NCI-H2227 (cell line): ENCODE measurements at regions not wholly inside any gene's neighbourhood (a gene's known extent, or its start where the extent isn't known, plus 50 kb on each side); places are given as distances from the start of the nearest gene placed in this dataset.

Source experiments
- DNase-seq: peaks from one replicate; lab custom pipeline; 2025; ENCODE audit not compliant: unreplicated experiment; lab: John Stamatoyannopoulos, UW

DNA sequence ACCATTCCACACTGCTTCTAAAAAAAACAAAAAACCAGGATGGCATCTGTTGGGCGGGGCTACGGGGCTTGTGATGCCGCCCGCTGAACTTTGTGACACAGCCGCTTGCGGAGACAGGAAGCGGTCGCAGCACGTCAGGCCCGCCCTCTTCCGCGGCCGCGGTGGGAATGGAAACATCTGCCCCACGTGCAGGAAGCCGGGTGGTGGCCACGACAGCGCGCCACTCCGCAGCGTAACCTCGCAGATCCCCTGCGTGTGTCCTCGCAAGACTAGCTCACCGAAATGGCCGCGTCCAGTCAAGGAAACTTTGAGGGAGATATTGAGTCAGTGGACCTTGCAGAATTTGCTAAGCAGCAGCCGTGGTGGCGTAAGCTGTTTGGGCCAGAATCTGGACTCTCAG lies 168.5 kb downstream of the SUCLG1 start:
- no peak for DNase-seq

DNA sequence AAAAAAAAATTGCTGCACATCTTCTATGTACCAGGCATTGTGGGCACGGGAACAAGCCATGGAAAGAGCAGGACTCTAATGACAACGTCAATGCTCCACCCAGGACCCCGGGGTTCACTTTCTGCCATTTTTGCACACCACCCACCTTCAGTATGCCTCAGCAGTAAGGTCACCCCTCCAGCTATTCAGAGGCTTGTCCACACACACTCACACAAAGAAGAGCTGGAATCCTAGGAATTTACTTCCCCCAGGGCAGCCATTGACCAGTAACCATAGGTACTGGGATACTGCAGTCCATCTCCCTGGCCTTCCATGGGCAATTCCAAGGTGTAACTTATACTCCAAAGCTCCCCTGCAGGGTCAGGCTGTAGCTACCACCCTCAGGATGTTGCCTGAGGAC lies 170.8 kb downstream of the SUCLG1 start:
- no peak for DNase-seq

DNA sequence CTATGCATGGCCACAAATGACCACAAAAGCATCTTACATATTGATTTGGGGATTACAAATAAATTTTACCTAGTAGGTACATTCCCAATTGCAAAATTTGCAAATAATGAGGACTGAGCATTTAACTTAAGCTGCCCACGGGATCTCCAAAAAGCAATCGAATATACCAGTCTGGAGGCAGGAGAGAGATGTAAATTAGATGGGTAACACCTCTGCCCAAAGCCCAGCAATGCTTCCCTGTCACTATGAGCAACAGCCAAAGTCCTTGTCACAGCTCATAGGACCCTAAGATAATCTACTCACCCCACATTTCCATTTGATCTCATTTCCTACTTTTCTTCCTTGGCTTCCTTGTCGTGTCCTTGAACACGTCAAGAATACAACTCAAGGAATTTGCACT lies 172.2 kb downstream of the SUCLG1 start:
- no peak for DNase-seq

DNA sequence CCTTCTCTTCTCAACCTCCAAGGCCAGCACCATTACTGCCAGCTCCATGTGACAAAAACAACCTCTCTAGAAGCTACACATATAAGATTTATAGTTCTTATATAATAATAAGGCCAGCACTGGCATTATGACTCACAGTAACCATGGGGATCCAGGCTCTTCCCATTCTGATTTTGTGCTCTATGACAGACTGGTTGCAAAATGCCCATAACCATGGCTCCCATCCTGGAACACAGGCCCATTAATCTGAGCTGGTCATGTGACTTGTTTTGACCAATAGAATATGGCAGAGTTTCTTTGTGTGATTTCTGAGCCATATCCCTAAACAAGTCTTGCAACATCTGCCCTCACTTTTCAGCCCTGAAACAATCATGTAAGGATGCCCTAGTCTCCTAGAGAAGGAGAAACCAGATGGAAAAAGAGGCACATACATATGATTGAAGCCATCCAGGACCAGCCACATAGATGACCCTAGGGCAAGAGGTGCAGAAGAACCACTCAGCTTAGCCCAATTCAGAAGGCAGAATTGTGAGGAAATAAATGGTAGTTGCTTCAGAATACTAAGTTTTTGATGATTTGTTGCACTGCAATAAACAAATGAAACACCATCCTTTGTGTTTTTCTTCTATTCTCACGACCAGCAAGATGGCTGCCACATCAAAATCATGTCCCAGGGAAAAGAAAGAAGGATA lies 173.9 kb downstream of the SUCLG1 start:
- DNase-seq: no peak

DNA sequence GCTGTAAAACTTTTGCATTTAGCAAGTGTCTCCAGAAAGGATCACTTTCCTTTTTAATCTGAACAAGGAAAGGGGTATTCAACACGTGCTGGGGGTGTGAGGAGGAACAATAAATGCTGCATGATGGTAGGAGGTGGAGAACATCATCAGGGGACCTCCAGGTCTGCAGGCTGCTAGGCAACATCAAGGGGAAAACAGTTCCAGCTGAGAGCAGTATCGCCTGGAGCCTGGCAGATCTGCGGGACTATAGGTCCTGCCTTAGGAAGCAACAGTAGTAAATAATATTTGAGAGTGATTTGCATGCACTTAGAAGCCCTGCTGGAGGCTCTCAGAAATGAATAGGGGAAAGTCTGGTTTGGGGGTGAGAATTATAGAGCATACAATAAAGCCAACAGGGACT lies 175.6 kb downstream of the SUCLG1 start:
- no peak for DNase-seq

DNA sequence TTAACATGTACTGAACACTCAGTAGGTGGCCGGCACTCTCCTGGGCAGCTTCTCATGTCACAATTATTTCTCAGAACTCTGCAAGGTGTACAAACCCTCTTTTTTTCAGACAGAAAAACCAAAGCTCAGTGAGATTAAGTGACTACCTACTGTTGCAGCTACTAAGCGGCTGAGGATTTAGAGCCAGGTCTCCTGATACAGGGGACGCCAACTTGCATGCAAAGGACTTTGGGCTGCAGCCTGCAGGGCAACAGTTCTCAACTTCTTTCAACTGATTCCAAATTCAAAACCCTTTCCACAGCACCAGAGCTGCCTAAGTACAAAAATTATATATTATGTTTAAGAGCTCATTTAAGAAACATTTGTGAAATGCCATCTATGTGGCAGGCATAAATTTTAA lies 177.6 kb downstream of the SUCLG1 start:
- DNase-seq: no peak

DNA sequence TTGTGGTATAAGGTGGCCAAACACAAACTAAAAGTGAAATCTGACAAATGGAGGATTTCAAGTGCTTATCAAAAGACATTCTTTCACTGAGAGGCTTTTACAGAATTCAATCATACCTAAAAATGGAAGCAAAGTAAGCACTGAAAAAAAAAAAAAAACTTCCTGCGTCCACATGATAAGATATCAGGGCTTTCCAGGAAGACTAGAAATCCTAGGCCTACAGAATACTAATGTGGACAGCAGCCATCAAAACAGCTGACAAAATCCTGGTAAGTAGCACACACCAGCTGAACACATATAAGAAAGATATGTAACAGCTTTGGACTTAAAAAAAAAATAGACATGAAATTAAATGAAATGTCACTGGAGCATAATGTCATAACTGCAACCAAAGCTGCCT lies 178.2 kb downstream of the SUCLG1 start:
- DNase-seq: no peak

DNA sequence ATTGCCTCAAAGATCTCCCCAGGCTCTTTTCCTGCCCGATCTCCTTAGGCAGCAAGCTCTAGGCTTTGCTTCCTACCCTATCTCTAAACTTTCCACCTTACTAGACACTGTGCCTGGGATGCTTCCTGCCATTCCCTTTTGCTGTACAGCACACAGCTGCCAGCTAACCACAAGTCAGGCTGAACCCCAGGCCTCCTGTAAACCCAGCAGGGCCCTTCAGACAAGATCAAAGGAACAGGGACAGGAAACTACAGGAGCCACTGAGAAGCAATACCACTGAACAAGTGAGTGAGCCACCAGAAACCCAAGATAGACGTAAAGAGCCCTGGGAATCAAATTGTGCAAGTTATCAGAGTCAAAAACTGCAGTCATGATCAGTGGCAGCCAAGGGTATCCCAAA lies 180.7 kb downstream of the SUCLG1 start:
- DNase-seq: no peak

DNA sequence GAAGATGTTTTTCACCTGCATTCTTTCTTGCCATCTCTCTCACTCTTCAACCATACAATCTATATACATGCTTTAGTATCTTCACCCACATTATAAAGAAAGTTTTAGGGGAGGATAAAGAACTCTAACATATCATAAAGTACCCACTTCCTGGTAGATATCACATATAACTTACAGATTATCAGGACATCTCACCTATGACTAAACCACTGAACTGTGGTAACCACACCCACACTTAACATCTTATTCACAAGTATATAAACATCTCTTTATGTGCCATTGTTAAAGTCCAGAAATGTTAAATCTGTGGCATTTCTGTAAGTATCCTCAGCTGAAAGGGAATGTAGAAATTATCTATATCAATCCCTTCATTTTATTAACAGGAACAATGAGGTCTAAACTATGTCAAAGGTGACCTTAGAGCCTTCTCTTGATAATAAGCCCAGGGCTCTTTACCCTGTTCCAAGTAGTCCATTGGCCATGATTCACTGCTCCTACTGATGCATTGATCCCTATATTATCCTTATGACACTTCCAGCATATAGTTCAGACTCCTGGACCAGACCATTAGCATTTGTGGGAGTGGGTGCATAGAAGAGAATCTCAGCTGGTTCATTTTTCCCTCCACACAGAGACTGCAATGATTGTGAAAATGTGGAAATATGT lies 182.4 kb downstream of the SUCLG1 start:
- no peak for DNase-seq

DNA sequence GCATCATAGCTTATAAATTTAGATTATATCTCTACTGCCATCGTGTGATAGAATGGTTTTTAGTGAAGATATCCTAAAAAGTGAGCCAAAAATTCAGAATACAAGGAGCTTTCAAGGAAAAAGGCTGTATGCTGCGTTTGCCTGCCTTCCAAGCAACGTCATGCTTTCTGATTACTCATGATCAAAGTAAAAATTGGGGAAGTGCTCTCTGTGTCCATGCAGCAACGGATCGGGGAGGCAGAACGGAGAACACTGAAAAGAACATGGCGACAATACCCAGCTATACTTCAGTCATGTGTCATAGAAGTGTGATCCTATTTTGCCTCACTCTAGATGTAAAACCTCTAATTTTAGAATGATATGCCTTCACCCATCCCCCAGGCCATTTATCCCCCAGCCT lies 185.7 kb downstream of the SUCLG1 start:
- DNase-seq: no peak

DNA sequence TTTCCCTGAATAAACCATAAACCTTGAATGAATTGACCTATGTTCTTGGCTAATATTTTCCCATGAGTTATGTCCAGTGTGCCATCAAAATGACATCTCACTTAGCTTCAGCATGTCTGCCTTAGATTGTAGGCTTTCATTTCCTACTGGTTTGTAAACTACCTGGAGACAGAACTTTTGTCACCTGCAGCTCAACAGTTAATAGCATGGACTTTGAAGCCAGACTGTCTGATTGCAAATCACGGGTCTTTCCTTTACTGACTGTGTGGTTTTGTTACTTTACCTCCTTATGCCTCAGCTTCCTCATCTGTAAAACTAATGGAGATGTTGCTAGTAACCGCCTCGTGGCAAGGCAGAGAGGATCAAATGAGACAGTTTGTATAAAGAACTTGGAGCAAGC lies 187.1 kb downstream of the SUCLG1 start:
- no peak for DNase-seq

DNA sequence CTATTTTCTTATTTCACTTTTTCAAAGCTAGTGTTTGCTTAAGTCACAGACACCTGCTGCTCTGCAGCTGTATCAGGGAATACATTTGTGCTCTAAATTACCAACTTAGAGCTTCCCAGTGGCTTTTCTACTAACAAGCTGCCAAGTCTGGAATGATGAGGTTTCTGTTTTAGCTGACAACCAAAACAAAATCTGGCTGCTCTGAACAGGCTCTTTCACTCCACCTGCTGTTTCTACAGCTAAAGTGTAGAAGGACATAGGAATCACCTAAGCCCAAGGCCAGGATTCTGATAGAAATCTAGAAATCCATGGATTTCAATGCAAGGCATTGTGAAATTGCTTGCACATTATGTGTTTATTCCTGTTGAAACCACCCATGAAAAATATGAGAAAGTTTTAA lies 201.2 kb downstream of the SUCLG1 start:
- no peak for DNase-seq

DNA sequence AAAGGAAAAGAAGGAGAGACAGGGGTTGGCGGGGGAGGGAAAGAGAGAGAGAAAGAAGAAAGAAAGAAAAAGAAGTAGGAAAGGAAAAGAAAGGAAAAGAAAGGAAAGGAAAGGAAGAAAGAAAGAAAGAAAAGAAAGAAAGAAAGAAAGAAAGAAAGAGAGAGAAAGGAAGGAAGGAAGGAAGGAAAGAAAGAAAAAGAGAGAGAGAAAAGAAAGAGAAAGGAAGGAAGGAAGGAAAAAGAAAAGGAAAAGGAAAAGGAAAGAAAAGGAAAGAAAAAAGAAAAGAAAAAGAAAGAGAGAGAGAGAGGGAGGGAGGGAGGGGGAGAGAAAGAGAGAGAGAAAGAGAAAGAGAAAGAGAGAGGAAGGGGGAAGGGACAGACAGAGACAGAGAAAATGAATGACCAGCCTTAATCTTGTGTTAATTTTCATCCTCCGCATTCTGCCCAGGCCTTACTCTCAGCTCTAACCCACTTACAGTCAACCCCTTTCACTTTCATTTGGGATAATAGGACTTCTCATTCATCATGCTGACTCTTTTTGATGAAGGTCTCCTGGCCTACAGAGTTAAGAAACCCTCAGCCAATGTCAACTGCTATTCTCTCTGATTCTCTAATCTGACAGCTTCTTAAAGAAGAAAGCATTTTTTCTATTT lies 207.3 kb downstream of the SUCLG1 start:
- DNase-seq: no peak

DNA sequence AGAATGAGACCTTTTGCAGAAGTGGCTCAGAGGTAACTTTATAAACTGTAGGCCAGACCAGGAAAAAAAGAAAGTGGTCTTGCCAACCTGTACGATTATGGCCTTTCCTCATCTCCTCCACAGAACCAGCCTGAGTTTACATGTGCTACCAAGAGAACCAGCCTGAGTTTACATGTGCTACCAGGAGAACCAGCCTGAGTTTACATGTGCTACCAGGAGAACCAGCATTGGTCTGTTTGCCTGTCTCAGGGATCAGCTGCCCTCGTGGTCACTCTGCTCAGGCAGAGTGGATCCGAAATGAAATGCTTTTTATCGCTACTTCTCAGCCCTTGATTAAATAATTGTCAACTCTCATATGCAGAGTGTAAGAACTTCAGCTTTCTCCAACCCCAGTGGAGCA lies 209.9 kb downstream of the SUCLG1 start:
- DNase-seq: no peak

DNA sequence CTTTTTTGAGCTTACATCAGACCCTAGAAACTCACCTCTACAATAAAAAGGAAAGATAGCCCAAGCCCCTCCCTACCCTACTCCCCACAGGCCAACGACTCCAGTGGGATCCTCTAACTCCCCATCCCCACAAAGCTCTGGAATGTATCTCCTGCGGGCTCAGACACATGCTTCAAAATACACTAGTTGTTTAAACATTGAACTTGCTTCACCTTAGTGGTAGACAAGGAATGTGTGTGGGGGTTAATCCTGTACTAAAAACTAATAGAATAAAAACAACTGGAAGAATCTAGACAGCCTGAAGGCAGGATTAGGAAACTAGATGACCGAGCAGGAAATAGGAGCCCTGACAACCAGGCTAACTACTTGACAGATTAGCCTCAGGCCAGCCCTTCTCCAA lies 211.5 kb downstream of the SUCLG1 start:
- DNase-seq: no peak

DNA sequence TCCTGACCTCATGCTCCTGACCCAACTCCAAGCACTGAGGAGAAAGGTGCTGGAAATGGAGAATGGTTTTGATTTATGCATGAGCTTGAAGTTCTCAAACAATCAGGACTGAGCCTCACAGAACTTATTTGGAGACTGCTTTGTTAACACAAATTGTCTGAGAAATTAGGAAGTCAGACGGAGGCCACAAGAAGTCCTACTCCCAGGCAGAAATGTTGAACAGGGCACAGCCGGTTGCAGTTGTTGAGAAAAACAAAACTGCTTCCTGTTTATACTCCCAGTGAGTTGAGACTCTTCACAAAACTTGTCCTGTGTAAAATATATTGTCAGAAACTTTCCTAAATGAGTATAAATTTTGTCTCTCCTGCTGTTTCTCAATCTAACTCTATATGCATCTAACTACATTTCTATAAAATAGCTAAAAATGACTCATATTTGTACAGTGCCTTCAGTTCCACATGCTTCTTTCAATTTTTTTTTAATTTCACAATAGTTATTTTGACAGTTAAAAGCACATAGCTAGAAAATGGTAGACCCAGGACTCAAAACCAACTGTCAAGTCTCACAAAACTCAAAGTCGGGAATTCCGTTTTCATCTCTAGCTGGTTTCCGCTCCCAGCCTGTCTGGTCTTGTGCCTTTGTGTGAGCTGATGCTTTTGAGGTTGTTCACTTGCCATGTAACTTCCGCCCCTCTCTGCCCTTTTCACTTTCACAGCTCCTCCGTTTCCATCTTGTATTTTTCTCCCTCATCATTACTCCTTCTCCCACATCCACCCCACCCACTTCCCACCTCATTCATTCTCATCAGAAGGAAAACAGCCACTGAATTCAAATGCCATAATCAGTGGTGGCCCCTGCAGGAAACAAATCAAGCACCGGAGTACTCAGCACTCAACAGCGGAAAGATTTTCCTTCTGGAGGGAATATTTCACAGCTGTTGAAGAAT lies 215.0 kb downstream of the SUCLG1 start:
- no peak for DNase-seq

DNA sequence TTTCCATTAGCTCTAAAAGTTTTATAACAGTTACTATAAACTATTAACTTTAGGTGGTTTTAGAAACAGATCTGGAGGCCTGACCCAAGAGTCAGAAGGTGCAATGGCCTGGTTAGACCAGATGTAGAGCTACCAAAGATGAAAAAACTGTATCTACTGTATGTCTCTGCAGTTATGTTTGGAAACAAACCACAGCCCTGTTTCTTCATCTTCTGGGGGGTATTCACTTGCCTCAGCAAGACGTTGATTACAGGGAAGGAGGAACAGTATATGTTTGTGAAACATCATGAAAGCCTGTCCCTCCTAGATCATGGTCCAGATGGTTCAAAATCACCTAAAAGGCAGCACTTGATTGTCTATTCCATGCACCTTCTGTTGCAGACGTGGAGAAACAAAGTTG lies 220.2 kb downstream of the SUCLG1 start:
- no peak for DNase-seq

DNA sequence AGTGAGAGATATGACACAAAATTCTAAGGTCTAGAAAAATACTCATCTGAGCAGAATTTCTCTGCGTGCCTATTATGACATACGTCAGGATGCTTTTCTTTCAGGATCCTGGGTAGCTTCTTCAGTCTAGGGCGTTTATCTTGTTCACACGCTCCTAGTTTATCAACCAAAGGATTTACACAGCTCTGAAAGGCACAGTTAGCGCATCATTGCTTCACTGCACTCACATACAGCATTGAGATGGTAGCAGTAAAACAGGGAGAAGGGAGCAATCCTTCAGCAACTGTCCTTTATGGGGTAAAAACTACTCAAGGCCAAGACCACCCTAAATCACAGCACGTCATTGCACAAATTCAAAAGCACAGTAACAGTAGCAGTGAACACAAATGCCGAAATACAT lies 222.8 kb downstream of the SUCLG1 start:
- DNase-seq: no peak

DNA sequence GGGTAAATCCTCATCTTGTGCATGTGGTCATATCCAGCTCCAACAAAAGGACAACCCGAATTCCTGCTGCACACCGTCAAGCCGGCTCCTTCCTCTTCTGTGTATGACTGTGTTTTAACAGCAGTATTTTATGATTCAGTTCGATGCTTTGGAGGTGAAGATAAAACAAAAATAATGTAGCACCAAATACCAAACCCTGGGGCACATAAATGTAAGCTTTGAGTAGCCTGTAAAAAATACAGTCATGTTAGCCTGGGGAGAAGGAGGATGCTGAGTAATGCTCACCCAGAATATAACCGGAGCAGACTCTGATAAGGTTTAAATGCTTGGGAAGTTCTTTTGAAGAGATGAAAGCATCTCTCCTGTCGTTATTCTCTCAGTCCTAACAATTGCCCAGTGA lies 225.0 kb downstream of the SUCLG1 start:
- no peak for DNase-seq

DNA sequence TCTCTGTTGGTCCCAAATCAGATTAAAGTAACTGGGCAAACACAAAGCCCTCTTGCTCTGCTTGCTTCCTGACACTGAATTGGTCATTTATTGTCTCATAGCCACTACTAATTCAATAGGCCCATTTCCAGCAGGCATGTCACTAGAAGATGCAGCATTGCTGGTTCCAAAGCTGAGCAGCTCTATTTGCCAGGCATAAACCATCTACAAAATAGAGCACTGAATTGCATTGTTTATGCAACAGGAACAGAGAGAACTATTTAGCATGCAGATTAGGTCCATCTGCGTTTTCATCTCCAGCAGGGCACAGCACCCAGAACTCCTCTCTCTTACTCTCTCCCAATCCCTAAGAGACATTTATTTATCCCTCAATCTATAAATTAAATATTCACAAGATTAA lies 227.6 kb downstream of the SUCLG1 start:
- no peak for DNase-seq

DNA sequence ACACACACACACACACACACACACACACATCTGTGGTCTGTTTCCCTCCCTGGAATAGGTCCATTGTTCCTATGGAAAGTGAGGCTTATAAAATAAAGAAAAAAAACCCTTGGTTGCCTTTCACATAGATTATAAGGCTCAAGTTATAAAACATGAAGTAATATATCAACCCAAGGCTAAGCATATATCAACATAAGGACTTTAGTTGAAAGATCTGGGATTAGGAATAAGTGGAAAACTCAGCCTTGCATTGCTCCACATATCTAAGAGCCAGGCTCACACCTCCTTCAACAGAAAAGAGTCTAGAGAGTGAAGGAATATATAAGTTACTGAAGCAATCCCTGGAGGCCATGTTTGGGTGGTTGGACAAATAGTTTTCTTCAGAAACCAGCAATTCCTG lies 235.0 kb downstream of the SUCLG1 start:
- no peak for DNase-seq

DNA sequence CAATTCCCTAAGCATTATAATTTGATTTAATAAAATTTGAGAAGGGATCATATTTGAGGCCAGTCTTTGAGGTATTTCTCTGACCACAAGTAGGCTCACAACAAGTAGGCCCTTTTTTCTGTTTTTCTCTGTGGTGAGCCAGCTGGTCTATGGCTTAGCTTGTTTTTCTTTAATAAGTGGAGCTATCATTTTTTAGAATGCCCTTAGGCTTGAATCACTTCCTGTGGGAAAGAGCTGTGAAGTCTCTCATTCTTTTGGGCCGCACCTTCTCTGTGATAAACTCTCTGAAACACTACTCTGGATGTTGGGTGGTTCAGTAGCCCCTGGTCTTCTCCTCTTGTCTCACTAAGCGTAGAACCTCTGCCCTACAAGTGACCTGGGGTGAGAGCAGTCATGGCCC lies 235.9 kb downstream of the SUCLG1 start:
- no peak for DNase-seq
